IMR-90 (cell line): ENCODE measurements at regions not wholly inside any gene's neighbourhood (a gene's known extent, or its start where the extent isn't known, plus 50 kb on each side); places are given as distances from the start of the nearest gene placed in this dataset.

ENCODE experiments used
- CEBPB ChIP-seq: IDR thresholded peaks from 2 replicates; pipeline ENCODE4 v1.6.1; 2012; ENCODE audit warnings: low read depth, low read length, improper control_type of control experiment
- NFE2L2 ChIP-seq: fragments of 150-350 bp; IDR thresholded peaks from 2 replicates; pipeline ENCODE4 v1.6.1; 2016; ENCODE audit warnings: low read depth, mild to moderate bottlenecking, low read length
- POLR2A ChIP-seq: IDR thresholded peaks from 2 replicates; pipeline ENCODE4 v1.6.1; 2012; ENCODE audit warnings: mild to moderate bottlenecking, low read depth, low read length
- SMC3 ChIP-seq: fragments of 150-350 bp; IDR thresholded peaks from 2 replicates; pipeline ENCODE4 v1.6.1; 2016; ENCODE audit warnings: low read depth, mild to moderate bottlenecking, antibody characterized with exemption, low read length, moderate library complexity
- TF ChIP-seq, protein P1 (sequence below): conservative IDR thresholded peaks from 2 replicates; pipeline ENCODE4 v1.5.1; 2012; ENCODE audit warnings: mild to moderate bottlenecking, low read depth, low read length, improper control_type of control experiment

DNA sequence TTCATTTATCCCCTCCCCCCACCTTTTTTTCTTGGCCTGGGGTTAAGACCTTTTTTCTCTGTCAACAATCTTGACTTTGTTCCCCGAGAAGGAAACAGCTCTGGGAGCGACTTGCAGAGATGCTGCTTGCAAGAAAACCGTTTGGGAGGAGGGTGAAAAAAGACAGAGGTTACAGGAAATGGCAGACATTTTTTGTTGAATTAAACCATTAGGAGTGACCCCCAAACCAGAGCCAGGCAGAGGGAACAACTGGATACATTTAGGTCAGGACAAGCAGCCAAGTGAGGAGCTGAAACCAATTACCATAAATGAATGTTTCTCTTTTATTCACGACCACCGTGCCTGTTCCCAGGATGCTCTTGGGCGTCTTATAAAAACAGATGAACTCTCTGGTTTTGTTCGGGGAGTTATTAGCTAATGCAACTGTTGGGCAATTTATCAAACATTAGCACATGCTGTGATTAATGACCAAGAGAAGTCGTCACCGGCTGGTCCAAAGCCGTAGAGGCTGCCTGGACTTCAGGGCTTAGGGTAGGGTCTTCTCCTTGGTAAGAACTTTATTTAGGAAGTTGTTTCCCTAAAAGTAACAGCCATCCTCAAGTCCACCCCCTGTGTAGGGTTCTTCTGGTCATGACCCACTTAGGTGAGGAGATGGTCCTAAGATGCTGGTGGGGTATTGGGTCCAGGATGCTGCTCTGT, 141.0 kb downstream of the FOXD2 start:
- TF ChIP-seq, protein P1, sequence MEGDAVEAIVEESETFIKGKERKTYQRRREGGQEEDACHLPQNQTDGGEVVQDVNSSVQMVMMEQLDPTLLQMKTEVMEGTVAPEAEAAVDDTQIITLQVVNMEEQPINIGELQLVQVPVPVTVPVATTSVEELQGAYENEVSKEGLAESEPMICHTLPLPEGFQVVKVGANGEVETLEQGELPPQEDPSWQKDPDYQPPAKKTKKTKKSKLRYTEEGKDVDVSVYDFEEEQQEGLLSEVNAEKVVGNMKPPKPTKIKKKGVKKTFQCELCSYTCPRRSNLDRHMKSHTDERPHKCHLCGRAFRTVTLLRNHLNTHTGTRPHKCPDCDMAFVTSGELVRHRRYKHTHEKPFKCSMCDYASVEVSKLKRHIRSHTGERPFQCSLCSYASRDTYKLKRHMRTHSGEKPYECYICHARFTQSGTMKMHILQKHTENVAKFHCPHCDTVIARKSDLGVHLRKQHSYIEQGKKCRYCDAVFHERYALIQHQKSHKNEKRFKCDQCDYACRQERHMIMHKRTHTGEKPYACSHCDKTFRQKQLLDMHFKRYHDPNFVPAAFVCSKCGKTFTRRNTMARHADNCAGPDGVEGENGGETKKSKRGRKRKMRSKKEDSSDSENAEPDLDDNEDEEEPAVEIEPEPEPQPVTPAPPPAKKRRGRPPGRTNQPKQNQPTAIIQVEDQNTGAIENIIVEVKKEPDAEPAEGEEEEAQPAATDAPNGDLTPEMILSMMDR: no peak
- TF ChIP-seq POLR2A: no peak
- TF ChIP-seq CEBPB: no peak
- no peak for TF ChIP-seq NFE2L2
- TF ChIP-seq SMC3: no peak
